Neural progenitor cell (in vitro differentiated cells): ENCODE measurements at regions not wholly inside any gene's neighbourhood (a gene's known extent, or its start where the extent isn't known, plus 50 kb on each side); places are given as distances from the start of the nearest gene placed in this dataset.

Experiments used
- DNase-seq: peaks from one replicate; pipeline ENCODE4 v3.0.0-alpha.2; 2016; ENCODE audit warnings: low spot score
- H2AFZ ChIP-seq: fragments of 200-600 bp; sonication (generic); replicated peaks from 2 replicates; pipeline ENCODE4 v1.6.1; 2016; ENCODE audit warnings: antibody characterized with exemption
- H3F3A ChIP-seq: fragments of 200-600 bp; sonication (generic); 2 replicates; pipeline ENCODE4 v1.6.1; 2016; ENCODE audit warnings: antibody characterized with exemption, low read depth
- H3K27ac ChIP-seq: fragments of 200-600 bp; sonication (generic); 2 replicates; pipeline ENCODE4 v1.5.1; 2016; ENCODE audit warnings: mild to moderate bottlenecking
- H3K27me3 ChIP-seq: fragments of 200-600 bp; sonication (generic); 2 replicates; pipeline ENCODE4 v1.6.1; 2016; ENCODE audit warnings: mild to moderate bottlenecking, moderate library complexity
- H3K36me3 ChIP-seq: fragments of 200-600 bp; sonication (generic); 2 replicates; pipeline ENCODE4 v1.5.1; 2016
- H3K4me1 ChIP-seq: fragments of 200-600 bp; sonication (generic); 2 replicates; pipeline ENCODE4 v1.6.1; 2016; ENCODE audit warnings: mixed run types
- H3K4me2 ChIP-seq: fragments of 200-600 bp; sonication (generic); 2 replicates; pipeline ENCODE4 v1.6.1; 2016
- H3K4me3 ChIP-seq: fragments of 200-600 bp; sonication (generic); 2 replicates; pipeline ENCODE4 v1.5.1; 2016
- H3K79me2 ChIP-seq: fragments of 200-600 bp; sonication (generic); 2 replicates; pipeline ENCODE4 v1.6.1; 2016; ENCODE audit warnings: low read depth
- H3K9ac ChIP-seq: fragments of 200-600 bp; sonication (generic); 2 replicates; pipeline ENCODE4 v1.6.1; 2016
- H3K9me3 ChIP-seq: fragments of 200-600 bp; sonication (generic); 2 replicates; pipeline ENCODE4 v1.5.1; 2016; ENCODE audit warnings: low read depth
- H4K20me1 ChIP-seq: fragments of 200-600 bp; sonication (generic); 2 replicates; pipeline ENCODE4 v1.6.1; 2016; ENCODE audit warnings: low read depth
- H3K27ac Mint-ChIP-seq: 3 replicates; pipeline ENCODE4 v1.8.0; 2021; ENCODE audit warnings: mixed read lengths
- H3K27me3 Mint-ChIP-seq: 2 replicates; pipeline ENCODE4 v1.8.0; 2022; ENCODE audit warnings: low read depth, mild to moderate bottlenecking, inconsistent platforms, moderate library complexity, mixed read lengths; ENCODE audit not compliant: insufficient read depth
- H3K36me3 Mint-ChIP-seq: 3 replicates; pipeline ENCODE4 v1.8.0; 2021; ENCODE audit warnings: mixed read lengths
- H3K4me1 Mint-ChIP-seq: 3 replicates; pipeline ENCODE4 v1.8.0; 2021; ENCODE audit warnings: mixed read lengths
- H3K4me3 Mint-ChIP-seq: 3 replicates; pipeline ENCODE4 v1.8.0; 2021; ENCODE audit warnings: mild to moderate bottlenecking, moderate library complexity, mixed read lengths
- H3K9me3 Mint-ChIP-seq: 3 replicates; pipeline ENCODE4 v1.8.0; 2020; ENCODE audit warnings: mixed read lengths
- EZH2 ChIP-seq: fragments of 200-600 bp; sonication (generic); IDR thresholded peaks from 2 replicates; pipeline ENCODE4 v1.6.1; 2017; ENCODE audit warnings: antibody characterized with exemption, mild to moderate bottlenecking, moderate library complexity
- EZH2phosphoT487 ChIP-seq: fragments of 200-600 bp; sonication (generic); IDR thresholded peaks from 2 replicates; pipeline ENCODE4 v1.6.1; 2017; ENCODE audit warnings: antibody characterized with exemption
- TF ChIP-seq, protein P1 (sequence below): fragments of 200-600 bp; sonication (generic); IDR thresholded peaks from 2 replicates; pipeline ENCODE4 v1.5.1; 2017; ENCODE audit warnings: antibody characterized with exemption, mild to moderate bottlenecking

DNA sequence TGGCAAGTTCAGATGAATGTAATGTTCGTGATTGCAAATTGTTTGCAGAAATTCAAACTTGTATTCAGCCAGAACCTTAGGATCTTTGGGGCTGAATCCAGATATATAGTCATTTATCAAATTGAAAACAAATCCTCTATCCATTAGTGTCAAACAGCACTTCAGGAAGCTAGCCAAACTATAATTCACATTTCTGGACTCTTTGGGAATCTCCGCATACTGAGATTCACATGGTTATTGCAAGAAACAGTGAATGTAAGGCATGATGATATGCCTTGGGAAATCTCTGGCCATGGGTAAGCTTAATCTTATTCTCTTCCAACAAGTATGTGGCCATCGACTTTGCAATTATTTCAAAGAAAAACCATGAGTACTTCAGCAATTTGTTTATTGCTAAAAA, 98.5 kb downstream of the KLHL28 start:
- H3K4me3 ChIP-seq, result no peak overlapping the region
- DNase-seq, result no peak
- H3K4me3 Mint-ChIP-seq, result no peak overlapping the region
- H3K36me3 Mint-ChIP-seq, result no peaks in the 10 kb centered on the region
- no peaks in the 10 kb centered on the region for H3F3A ChIP-seq
- H3K79me2 ChIP-seq, result no peaks in the 10 kb centered on the region
- H3K36me3 ChIP-seq, result no peaks in the 10 kb centered on the region
- H3K9me3 ChIP-seq, result no peaks in the 10 kb centered on the region
- H3K9me3 Mint-ChIP-seq, result peaks cover 5% of the 10 kb centered on the region
- TF ChIP-seq EZH2 (no peak), EZH2phosphoT487 (no peak)
- TF ChIP-seq, protein P1, sequence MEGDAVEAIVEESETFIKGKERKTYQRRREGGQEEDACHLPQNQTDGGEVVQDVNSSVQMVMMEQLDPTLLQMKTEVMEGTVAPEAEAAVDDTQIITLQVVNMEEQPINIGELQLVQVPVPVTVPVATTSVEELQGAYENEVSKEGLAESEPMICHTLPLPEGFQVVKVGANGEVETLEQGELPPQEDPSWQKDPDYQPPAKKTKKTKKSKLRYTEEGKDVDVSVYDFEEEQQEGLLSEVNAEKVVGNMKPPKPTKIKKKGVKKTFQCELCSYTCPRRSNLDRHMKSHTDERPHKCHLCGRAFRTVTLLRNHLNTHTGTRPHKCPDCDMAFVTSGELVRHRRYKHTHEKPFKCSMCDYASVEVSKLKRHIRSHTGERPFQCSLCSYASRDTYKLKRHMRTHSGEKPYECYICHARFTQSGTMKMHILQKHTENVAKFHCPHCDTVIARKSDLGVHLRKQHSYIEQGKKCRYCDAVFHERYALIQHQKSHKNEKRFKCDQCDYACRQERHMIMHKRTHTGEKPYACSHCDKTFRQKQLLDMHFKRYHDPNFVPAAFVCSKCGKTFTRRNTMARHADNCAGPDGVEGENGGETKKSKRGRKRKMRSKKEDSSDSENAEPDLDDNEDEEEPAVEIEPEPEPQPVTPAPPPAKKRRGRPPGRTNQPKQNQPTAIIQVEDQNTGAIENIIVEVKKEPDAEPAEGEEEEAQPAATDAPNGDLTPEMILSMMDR, result no peak
- no peaks in the 10 kb centered on the region for H3K4me1 Mint-ChIP-seq
- H3K4me2 ChIP-seq, result no peak overlapping the region
- no peaks in the 10 kb centered on the region for H3K27me3 ChIP-seq
- H3K27me3 Mint-ChIP-seq, result no peaks in the 10 kb centered on the region
- H4K20me1 ChIP-seq, result no peaks in the 10 kb centered on the region
- no peak overlapping the region for H2AFZ ChIP-seq
- H3K4me1 ChIP-seq, result no peaks in the 10 kb centered on the region
- no peak overlapping the region for H3K27ac Mint-ChIP-seq
- no peak overlapping the region for H3K27ac ChIP-seq
- H3K9ac ChIP-seq, result no peak overlapping the region

DNA sequence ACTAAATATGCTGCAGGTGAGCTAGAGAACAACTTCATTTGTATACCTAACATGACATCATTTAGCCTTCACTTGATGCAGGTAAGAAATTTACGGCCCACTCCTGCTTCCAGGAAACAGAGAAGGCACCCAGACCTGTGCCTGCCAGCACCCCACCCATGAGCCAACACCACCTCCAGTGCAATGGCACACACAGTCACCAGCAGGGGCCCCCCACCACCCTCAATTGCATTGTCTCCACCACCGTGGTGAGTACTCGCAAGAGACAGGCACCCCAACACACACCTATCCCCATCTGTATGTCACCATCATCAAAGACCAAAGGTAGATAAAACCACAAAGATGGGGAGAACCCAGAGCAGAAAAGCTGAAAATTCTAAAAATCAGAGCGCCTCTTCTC, 107.6 kb downstream of the KLHL28 start:
- no peak overlapping the region for H3K4me3 Mint-ChIP-seq
- Histone ChIP-seq H3K27ac (no peak overlapping the region), H3F3A (no peaks in the 10 kb centered on the region), H2AFZ (no peak overlapping the region), H3K27me3 (no peaks in the 10 kb centered on the region), H3K36me3 (no peaks in the 10 kb centered on the region), H3K79me2 (no peaks in the 10 kb centered on the region), H4K20me1 (no peaks in the 10 kb centered on the region), H3K4me1 (no peaks in the 10 kb centered on the region), H3K4me3 (no peak overlapping the region), H3K4me2 (no peak overlapping the region), H3K9ac (no peak overlapping the region), H3K9me3 (no peaks in the 10 kb centered on the region)
- H3K36me3 Mint-ChIP-seq, result no peaks in the 10 kb centered on the region
- TF ChIP-seq, protein P1, result no peak
- TF ChIP-seq EZH2phosphoT487 (no peak), EZH2 (no peak)
- no peaks in the 10 kb centered on the region for H3K4me1 Mint-ChIP-seq
- no peak overlapping the region for H3K27ac Mint-ChIP-seq
- no peak for DNase-seq
- H3K27me3 Mint-ChIP-seq, result no peaks in the 10 kb centered on the region
- peaks cover 6% of the 10 kb centered on the region for H3K9me3 Mint-ChIP-seq

DNA sequence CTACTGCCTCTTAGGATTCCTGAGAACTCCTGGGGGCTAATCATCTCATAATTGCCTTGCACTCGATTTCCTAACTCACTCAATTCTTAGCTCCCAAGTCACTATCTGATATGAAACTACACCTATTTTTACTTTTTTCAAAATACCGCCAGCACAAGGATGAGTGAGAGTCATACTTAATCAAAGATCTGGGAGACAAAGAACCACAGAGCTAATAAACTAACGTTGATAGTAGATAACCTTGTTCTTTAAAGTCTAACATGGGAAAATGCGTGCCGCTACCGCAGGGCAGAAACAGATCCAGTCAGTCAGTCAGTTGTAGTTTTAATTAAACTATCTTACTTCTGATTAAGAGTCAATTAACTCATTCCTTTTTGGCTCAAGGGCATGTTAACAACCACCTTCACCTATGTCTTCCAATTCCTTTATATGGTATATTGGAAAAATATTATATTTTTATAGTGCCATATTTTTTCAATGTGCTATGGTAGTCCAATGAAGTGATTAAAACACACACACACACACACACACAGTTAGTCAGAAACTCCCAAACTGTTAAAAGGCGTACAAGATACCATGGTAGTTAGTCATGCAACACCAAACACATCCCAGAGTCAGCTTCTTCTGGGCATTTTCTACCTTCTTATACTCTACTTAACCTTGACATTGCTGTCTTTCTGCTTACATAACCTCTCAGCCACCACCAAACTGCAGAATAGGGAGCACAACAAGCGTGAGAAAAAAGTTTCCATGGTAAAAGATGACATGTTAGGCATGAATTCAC, 114.0 kb downstream of the KLHL28 start:
- no peak overlapping the region for H3K27ac Mint-ChIP-seq
- H2AFZ ChIP-seq, result no peak overlapping the region
- no peak overlapping the region for H3K4me2 ChIP-seq
- no peaks in the 10 kb centered on the region for H4K20me1 ChIP-seq
- no peaks in the 10 kb centered on the region for H3F3A ChIP-seq
- H3K27me3 ChIP-seq, result no peaks in the 10 kb centered on the region
- H3K4me1 ChIP-seq, result no peaks in the 10 kb centered on the region
- no peaks in the 10 kb centered on the region for H3K27me3 Mint-ChIP-seq
- H3K79me2 ChIP-seq, result no peaks in the 10 kb centered on the region
- H3K9me3 ChIP-seq, result no peaks in the 10 kb centered on the region
- no peak overlapping the region for H3K4me3 ChIP-seq
- H3K9ac ChIP-seq, result no peak overlapping the region
- H3K4me3 Mint-ChIP-seq, result no peak overlapping the region
- H3K36me3 ChIP-seq, result no peaks in the 10 kb centered on the region
- no peaks in the 10 kb centered on the region for H3K9me3 Mint-ChIP-seq
- no peak overlapping the region for H3K27ac ChIP-seq
- H3K4me1 Mint-ChIP-seq, result no peaks in the 10 kb centered on the region
- H3K36me3 Mint-ChIP-seq, result no peaks in the 10 kb centered on the region
- DNase-seq, result no peak
- TF ChIP-seq EZH2phosphoT487 (no peak), EZH2 (no peak)
- TF ChIP-seq, protein P1, result no peak
